DMS 273 treated with DMSO at 0.1 percent for 48 hours (cell line): ENCODE measurements at regions not wholly inside any gene's neighbourhood (a gene's known extent, or its start where the extent isn't known, plus 50 kb on each side); places are given as distances from the start of the nearest gene placed in this dataset.
"Not testable (repeated sequence)": the region's sequence is repeated elsewhere in the genome, so short reads cannot be mapped to it uniquely, and the experiment has no call there.

Experiments
- DNase-seq: peaks from one replicate; lab custom pipeline; 2025; lab: John Stamatoyannopoulos, UW

- not testable (repeated sequence) for DNase-seq
Measured at GRCh38 chr13:21261487-21262216, 85.2 kb downstream of the MRPL57 start.

- DNase-seq: not testable (repeated sequence)
Measured at GRCh38 chr13:21263909-21264308, 87.5 kb downstream of the MRPL57 start.

GRCh38 chr13:21268485-21268884 is 92.0 kb downstream of the MRPL57 start:
- not testable (repeated sequence) for DNase-seq

- not testable (repeated sequence) for DNase-seq
Measured at GRCh38 chr13:21272439-21272838, 96.0 kb downstream of the MRPL57 start.

GRCh38 chr13:21274457-21274856 is 98.0 kb downstream of the MRPL57 start:
- not testable (repeated sequence) for DNase-seq

- no peak for DNase-seq
Measured at GRCh38 chr13:21282065-21282464, 105.6 kb downstream of the MRPL57 start.

GRCh38 chr13:21287331-21287907 is 111.0 kb downstream of the MRPL57 start:
- no peak for DNase-seq

GRCh38 chr13:21289475-21289874 is 113.0 kb downstream of the MRPL57 start:
- no peak for DNase-seq

GRCh38 chr13:21290442-21291002 is 114.1 kb downstream of the MRPL57 start:
- not testable (repeated sequence) for DNase-seq

GRCh38 chr13:21291840-21292239 is 115.4 kb downstream of the MRPL57 start:
- no peak for DNase-seq

- not testable (repeated sequence) for DNase-seq
Measured at GRCh38 chr13:21296991-21297390, 120.5 kb downstream of the MRPL57 start.

GRCh38 chr13:21297447-21297846 is 121.0 kb downstream of the MRPL57 start:
- no peak for DNase-seq

GRCh38 chr13:21297914-21298831 is 121.7 kb downstream of the MRPL57 start:
- peak; percentile 64 for DNase-seq

- DNase-seq: no peak
Measured at GRCh38 chr13:21304256-21304655, 127.8 kb downstream of the MRPL57 start.

GRCh38 chr13:21306300-21307073 is 130.0 kb downstream of the MRPL57 start:
- DNase-seq: not testable (repeated sequence)

- DNase-seq: not testable (repeated sequence)
Measured at GRCh38 chr13:21307158-21307557, 130.7 kb downstream of the MRPL57 start.

GRCh38 chr13:21308906-21309305 is 132.4 kb downstream of the MRPL57 start:
- DNase-seq: no peak

GRCh38 chr13:21309542-21310172 is 133.2 kb downstream of the MRPL57 start:
- no peak for DNase-seq

- DNase-seq: no peak
Measured at GRCh38 chr13:21310220-21310619, 133.8 kb downstream of the MRPL57 start.

GRCh38 chr13:21314976-21315375 is 138.5 kb downstream of the MRPL57 start:
- DNase-seq: not testable (repeated sequence)

- no peak for DNase-seq
Measured at GRCh38 chr13:21316376-21316775, 139.9 kb downstream of the MRPL57 start.
